HL-60 (cell line): ENCODE measurements at regions not wholly inside any gene's neighbourhood (a gene's known extent, or its start where the extent isn't known, plus 50 kb on each side); places are given as distances from the start of the nearest gene placed in this dataset.

Source experiments
- GABPA ChIP-seq: IDR thresholded peaks from 2 replicates; pipeline ENCODE4 v1.6.1; 2012; ENCODE audit warnings: low read depth
- POLR2AphosphoS5 ChIP-seq: IDR thresholded peaks from 2 replicates; pipeline ENCODE4 v1.6.1; 2012; ENCODE audit warnings: low read depth
- REST ChIP-seq: IDR thresholded peaks from 2 replicates; pipeline ENCODE4 v1.6.1; 2012; ENCODE audit warnings: low read depth; ENCODE audit not compliant: insufficient replicate concordance
- SPI1 ChIP-seq: IDR thresholded peaks from 2 replicates; pipeline ENCODE4 v1.6.1; 2012; ENCODE audit warnings: low read depth, mild to moderate bottlenecking, borderline replicate concordance
- TF ChIP-seq, protein P1 (sequence below): IDR thresholded peaks from one replicate; pipeline ENCODE4 v1.5.1; 2011; ENCODE audit warnings: low read length, control low read depth, inconsistent platforms; ENCODE audit not compliant: insufficient read depth

GRCh38 chr4:35793045-35793722 lies 451.1 kb downstream of the ARAP2 start:
- TF ChIP-seq, protein P1, sequence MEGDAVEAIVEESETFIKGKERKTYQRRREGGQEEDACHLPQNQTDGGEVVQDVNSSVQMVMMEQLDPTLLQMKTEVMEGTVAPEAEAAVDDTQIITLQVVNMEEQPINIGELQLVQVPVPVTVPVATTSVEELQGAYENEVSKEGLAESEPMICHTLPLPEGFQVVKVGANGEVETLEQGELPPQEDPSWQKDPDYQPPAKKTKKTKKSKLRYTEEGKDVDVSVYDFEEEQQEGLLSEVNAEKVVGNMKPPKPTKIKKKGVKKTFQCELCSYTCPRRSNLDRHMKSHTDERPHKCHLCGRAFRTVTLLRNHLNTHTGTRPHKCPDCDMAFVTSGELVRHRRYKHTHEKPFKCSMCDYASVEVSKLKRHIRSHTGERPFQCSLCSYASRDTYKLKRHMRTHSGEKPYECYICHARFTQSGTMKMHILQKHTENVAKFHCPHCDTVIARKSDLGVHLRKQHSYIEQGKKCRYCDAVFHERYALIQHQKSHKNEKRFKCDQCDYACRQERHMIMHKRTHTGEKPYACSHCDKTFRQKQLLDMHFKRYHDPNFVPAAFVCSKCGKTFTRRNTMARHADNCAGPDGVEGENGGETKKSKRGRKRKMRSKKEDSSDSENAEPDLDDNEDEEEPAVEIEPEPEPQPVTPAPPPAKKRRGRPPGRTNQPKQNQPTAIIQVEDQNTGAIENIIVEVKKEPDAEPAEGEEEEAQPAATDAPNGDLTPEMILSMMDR = no peak
- TF ChIP-seq REST = no peak
- TF ChIP-seq SPI1 = no peak
- TF ChIP-seq POLR2AphosphoS5 = no peak
- no peak for TF ChIP-seq GABPA
